ENCODE measurements at regions not wholly inside any gene's neighbourhood (a gene's known extent, or its start where the extent isn't known, plus 50 kb on each side); places are given as distances from the start of the nearest gene placed in this dataset.
"Not testable (repeated sequence)": the region's sequence is repeated elsewhere in the genome, so short reads cannot be mapped to it uniquely, and the experiment has no call there.

DNA sequence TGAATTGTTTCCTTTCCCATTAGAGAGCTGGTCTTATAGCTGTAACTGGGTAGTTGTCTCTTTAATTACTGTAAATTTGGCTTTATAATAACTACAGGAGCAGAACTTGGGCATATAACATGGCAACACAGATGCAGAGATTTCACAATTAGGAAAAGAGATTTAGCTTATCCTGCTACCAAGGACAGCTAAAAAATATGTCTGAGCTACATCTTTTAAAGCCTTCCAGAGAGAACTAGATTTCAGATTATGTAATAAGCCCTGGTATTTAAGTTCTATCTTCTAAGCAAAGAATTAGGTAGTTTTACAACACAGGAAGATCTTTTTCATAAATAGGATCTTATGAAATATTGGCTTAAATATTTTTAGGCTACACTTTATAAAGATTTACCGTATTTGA is 313.8 kb downstream of the S1PR1 start:
- DNase-seq (ENCODE audit: low spot score) = no peak

DNA sequence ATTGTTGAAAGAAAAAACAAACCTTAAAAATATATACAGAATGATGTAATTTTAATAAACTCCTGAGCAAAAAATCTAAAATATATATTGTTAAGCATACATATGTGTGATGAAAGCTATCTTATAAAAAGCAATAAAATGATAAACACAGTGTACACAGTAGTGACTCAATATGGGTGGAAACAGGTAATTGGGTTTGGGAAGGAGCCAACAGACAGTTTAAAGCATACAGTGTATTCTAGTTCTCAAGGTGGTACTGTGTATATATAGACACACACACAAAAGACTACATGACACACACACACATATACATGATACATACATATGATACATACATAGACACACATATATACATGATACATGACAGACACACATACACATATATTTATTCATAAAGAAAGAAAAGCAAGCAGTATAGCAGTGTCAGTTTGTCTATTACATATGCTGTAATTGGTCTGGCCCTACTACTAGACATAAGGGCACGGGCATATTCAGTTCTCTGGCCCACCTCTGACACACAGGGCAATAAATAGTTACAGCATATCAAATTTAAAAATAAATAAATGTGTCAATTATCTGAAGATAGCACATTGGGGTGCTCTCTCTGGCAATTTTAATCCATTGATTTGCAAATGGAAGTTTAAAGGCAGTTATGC is 330.2 kb downstream of the S1PR1 start:
- DNase-seq (ENCODE audit: low spot score) = no peak

DNA sequence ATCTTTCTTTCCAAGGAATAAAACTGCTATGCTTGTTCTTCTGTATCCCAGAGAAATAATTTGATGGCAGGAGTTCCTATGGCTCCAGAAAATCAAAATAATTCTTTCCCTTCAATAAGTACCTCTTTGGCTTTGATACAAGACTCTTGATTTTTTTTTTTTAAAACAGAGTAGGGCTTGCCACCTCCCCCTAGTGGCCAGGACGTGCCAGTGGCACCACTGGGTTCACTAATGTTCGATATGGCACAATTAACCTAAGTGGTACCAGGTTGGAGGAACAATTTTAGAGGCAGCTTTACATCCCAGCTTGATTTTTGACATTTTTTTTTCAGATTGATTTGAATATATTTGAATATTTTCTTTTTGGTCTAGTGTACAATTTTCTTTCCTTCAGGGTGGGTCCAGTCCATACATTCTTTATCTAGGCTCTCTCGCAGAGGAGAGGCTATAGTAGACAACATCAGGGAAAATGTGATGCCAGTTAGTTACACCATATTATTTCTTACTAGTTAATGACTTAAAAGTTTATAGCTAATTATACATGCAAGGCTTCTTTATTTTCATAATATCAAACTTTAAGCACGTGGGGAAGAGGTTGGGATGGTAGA is 330.9 kb downstream of the S1PR1 start:
- DNase-seq (ENCODE audit: low spot score) = peak; percentile 22

DNA sequence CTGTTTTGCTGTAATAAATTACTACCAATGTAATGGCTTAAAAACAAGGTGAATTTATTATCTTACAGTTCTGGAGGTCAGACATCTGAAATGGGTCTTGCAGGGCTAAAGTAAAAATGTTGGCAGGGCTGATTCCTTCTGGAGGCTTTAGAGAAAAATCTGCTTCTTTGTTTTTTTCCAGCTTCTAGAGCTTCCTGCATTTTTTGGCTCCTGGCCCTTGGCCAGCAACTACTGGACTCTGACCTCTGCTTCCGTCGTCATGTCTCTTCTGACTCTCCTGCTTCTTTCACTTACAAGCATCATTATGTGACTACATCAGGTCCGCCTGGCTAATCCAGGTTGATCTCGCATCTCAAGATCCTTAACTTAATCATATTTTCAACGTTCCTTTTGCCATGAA is 350.9 kb downstream of the S1PR1 start:
- DNase-seq (ENCODE audit: low spot score) = peak; percentile 42

DNA sequence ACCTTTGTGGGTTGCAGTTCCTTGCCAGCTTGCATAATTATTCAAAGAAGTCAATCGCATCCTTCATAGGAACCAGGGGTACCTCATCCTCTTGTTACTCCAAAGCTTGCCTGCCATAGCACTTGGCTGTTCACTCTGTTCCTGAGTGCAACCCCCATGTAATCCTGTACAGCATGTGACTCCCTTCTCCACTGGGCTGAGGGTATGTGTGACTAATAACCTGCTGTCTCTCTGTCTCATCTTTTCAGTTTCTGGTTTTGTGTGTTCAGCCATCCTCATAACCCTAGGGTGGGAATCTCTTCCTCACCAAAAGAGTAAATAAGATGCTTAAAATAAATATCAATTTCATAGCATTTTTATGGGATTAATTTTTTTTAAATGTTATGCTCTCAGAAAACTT is 351.9 kb downstream of the S1PR1 start:
- DNase-seq (ENCODE audit: low spot score) = no peak

DNA sequence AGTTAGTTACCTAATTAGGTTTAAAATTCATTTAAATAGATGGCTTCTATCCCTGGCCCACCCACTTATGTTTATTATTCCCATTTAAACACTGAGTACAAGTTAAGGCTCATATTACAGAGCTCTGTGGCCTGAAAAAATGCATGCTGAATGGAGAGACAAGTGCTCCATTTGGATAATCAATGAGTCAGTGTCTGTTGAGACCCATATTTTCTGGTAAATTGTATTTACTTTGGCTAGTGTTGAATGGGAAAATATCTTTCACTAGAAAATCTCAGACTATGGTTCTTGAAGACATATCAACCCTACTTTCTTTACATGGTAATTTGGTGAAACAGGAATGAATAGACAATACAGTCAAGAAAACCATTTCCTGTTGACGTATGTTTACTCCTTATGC is 356.0 kb downstream of the S1PR1 start:
- no peak for DNase-seq (ENCODE audit: low spot score)

DNA sequence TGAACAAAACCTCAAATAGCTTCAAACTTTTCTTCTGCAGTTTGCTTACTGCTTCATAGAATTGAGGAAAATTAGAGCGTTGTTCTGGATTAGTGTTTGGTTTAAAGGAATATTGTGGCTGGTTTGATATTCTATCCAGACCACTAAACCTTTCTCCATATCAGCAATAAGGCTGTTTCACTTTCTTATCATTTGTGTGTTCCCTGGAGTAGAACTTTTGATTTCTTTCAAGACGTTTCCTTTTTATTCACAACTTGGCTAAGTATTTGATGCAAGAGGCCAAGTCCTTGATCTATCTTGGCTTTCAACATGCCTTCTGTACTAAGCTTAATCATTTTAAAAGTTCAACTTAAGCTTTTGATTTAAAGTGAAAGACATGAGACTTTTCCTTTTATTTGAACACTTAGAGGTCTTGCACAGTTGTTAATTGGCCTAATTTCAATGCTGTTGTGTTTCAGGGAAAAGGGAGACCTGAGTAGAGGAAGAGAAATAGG is 359.1 kb downstream of the S1PR1 start:
- no peak for DNase-seq (ENCODE audit: low spot score)

DNA sequence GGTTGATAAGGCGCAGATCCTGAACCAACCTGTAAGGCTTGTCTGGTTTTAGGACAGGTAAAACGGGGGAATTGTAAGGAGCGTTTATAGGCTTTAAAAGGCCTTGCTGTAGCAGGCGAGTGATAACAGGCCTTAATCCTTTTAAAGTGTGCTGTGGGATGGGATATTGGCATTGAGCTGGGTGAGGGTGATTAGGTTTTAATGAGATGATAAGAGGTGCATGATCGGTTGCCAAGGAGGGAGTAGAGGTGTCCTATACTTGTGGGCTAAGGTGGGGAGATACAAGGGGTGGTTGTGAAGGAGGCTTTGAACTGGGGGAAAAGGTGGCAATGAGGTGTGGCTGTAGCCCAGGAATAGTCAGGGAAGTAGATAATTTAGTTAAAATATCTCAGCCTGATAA is 363.8 kb downstream of the S1PR1 start:
- DNase-seq (ENCODE audit: low spot score) = not testable (repeated sequence)

DNA sequence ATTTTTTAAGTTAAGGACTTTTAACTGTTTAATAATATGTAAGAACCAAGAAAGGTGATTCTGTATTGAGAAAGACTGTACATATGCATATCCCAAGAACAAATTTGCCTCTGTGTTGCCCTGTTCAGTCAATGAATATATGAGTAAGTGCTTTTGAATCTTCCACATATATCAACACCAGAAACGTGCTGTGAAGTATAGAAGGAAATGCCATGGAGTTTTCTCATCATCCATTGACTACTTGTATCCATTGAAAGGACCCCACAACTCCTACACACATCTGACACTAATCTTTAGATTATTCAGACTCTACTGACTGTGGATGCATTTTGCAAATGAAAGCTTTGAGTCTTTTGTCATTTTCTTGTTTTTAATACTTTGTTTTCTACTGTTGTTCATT is 366.9 kb downstream of the S1PR1 start:
- DNase-seq (ENCODE audit: low spot score) = no peak

DNA sequence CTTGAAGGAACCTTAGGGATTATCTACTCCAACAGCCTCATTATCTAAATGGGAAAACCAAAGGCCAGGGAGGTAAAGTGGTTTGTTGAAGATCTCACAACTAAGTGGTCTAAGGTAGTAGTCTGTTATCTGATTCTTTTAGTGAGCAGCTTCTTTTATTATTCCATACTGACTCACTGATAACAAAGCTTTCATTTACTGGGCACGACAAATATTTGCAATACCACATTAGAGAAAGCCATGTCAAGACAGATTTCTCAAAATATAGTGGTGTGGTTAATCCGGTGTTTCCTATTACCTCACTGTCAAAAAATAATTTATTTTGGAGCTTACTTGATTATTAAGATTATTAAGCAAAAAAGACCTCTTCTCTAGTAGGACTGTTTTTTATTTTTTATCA is 369.1 kb downstream of the S1PR1 start:
- DNase-seq (ENCODE audit: low spot score) = peak; percentile 17

DNA sequence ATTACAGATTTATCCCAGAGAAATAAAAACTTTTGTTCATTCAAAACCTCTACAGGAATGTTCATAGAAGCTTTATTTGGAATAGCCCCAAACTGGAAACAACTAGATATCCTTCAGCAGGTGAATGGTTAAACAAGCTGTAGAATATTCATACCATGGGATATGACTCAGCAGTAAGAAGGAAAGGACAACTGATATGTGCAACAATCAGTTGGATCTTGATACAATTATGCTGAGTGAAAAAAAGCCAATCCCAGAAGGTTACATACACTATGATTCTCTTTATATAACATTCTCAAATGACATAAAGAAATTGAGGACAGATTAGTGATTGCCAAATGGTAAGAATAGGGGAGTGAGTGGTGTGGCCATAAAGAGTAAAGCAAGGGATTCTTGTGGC is 376.7 kb downstream of the S1PR1 start:
- no peak for DNase-seq (ENCODE audit: low spot score)

DNA sequence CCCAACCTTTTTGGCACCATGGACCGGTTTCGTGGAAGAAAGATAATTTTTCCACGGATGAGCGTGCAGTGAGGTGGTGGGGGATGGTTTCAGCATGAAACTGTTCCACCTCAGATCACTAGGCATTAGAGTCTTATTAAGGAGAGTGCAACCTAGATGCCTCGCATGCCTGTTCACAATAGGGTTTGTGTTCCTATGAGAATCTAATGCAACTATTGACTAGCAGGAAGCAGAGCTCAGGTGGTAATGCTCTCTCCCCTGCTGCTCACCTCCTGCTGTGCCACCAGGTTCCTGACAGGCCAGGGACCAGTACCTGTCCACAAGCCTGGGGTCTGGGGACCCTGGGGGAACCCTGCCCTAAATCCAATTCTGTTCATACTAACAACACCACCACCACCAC is 377.8 kb downstream of the OLFM3 start:
- DNase-seq (ENCODE audit: low spot score) = no peak

DNA sequence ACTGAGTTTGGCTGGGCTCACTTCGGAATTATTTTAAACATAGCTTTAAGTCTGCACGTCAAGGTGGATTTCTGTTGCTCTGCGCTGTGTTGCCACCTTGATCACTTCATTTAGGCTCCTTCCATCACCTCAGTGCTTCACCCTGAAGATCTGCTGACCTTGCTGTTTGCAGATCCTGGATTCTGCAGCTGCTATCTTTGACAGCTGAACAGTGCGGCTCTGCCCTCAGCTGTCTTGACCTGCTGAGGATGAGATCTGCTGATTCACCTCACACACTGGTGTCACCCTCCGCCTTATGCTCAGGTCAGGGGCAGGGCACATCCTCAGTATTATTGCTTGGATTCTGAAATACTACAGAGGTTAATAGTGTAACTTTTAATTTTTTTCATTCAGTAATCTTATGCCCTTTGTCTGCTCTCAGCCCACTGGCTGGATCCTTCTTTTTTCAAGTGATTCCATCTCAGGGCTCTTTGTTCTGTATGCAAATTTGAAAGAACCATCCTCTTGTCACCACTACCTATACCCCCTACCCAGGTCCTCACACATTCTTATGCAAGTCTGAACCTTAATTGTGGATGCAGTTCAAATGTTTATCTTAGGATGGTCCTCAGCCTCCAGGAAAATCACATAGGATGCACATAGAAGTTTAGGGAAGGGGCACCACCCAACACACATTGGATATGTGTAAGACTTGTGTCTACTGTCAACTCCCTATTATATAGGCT is 364.0 kb downstream of the OLFM3 start:
- DNase-seq (ENCODE audit: low spot score) = no peak

DNA sequence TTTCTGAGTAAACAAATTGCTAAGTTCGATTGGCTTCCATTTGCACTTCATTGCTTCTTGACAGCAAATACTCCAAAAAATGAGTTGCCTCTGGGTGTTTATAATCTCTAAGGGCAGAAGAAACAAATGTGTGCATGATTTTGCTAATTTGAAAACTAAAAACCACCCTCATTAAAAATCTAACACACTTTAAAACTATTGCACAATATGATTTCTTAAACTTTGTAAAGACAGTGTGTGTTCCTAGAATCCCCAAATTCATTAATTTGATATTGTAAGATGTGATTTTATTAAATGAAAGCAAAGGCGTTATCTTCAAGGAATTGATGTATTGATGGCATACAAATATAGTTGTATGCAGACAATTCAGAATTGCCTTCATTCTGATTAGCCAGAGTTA is 350.9 kb downstream of the OLFM3 start:
- no peak for DNase-seq (ENCODE audit: low spot score)

DNA sequence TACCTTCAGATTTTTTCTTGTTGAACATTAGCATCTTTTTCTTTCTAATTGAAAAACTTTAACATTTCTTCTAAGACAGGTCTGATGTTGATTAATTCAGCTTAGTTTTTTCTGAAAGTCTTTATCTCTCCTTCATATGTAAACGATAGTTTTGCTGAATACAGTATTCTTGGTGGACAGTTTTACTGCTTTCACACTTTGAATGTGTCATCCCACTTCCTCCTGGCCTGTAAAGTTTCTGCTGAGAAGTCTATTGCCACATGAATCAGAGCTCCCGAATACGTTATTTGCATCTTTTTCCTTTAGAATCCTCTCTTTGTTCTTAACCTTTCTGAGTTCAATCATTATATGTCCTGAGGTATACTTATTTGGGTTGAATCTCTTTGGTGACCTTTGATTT is 344.2 kb downstream of the OLFM3 start:
- no peak for DNase-seq (ENCODE audit: low spot score)

DNA sequence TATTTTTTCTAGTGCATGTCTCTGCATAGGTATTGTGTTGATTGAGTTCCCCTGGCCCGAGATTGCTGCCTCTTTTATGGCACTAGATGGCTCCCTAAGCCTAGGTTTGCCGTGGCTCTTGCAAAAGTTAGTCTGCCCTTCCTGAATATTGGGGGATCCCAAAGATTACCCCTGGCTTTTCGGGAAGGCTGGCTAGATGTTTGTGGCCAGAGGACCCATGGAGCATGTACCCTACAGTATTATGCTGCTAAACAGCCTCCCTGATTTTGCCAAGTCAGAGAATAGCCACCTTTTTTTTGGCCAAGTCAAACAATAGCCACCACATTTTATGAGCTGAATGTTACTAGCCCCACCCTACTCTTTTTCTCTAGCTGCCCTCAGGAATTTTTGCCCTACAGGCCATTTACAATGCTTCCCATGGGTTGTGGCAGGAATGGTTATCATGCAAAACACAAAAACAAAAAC is 343.2 kb downstream of the OLFM3 start:
- DNase-seq (ENCODE audit: low spot score) = peak; percentile 32

DNA sequence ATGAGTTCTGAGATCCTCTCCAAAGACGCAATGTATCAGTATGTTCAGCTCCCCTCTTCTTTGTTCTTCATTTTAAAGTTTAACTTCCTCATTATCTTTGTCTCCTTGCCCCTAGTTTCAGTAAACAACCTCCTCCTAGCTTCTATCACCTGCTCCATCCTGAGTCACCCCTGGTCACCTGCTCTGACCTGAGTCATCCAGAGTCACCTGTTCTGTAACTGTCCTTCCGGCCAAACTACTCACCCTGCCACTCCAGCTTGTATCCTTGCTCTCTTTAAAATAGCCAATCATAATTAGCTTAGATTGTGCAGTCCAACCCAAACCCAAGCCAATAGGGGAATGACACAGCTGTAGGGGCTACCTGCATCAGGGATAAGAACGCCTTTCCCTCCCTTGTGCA is 332.0 kb downstream of the OLFM3 start:
- DNase-seq (ENCODE audit: low spot score) = no peak

DNA sequence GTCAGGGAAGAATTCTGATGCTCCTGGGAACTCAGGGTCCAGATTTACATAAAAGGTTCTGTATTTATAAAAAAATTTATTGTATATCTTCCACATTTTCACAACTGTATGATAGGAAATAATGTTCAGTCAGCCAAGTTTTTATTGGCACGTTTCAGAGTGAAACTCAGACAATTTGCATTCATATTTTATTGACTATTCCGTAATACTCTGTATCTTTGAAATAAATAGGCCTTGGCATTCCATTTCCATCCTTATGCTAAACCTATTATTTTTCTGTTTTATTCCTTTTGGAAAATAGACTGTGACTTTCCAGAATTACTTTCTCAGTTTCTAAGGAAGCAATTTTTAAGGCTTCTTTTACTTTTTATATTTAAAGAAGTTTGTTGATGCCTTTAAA is 329.0 kb downstream of the OLFM3 start:
- DNase-seq (ENCODE audit: low spot score) = no peak

DNA sequence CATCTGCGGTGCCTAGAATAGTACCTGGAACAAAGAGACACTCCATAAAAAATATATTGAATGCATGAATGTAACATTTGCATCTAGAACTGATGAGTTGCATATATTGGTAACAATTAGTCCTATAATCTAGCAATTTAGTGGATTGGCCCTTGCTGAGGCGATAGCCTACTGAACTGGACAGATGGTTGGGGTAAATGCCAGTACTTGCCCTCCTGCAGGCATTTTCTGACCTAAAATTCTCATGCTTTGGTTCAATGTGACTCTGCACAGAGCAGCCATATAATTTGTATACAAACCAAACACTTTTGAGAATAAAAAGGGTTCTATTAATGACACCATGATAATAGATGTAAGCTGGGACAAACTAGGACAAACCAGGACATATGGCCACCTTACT is 313.6 kb downstream of the OLFM3 start:
- DNase-seq (ENCODE audit: low spot score) = no peak

DNA sequence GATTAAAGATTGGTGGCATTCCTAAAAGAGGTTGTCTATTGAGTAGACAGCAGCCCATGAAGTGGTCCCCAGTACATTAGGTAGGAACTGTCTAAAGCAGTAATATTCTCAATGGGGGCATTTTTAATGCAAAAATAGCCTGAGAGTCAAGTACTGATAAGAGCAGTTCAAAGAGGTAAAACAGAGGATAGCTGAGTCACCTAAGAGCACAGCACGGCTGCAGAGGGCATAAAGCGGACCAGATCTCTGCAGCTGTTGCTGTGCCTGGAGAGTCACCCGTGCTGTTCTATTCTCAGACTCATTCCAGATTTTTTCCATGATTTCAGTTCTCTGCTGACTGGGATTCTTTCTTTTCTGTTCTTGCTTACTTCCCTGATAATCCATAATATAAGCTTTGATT is 313.2 kb downstream of the OLFM3 start:
- no peak for DNase-seq (ENCODE audit: low spot score)

DNA sequence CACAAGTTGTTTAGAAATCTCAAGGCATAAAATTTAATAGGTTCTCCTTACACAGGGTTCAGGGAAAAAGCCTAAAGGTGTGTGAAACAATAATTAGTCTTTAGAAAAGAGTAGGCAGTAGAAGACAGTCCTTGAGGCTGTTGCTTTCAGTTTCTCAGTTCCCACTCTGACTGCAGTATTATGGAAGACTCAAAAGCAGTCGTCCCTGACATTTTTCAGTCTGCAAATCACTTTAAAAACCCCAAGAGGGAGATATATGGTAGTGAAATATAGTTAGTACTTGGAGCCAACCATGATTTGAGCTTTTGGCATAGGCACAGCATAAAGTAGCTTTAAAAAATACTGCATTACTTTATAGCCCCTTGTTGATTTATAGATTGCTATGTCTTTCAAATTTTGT is 299.7 kb downstream of the OLFM3 start:
- DNase-seq (ENCODE audit: low spot score) = no peak

DNA sequence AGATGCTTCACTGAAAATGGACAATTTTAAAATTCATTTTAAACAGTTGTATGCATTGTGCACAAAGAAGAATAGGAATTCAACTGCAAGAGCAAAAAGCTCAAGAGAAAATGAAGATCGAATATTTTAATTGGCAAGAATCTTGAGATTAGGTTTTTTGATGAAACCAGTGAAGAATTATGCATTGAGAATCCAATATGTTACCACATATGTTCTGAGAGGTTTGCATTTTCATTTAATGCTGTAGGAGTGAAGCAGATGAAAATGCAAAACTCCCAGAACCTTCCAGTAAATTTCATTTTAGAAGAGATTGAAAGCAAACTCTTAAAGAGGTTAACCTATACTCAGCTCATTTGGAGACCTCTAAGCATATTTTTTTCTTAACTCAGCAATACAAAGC is 298.0 kb downstream of the OLFM3 start:
- no peak for DNase-seq (ENCODE audit: low spot score)

DNA sequence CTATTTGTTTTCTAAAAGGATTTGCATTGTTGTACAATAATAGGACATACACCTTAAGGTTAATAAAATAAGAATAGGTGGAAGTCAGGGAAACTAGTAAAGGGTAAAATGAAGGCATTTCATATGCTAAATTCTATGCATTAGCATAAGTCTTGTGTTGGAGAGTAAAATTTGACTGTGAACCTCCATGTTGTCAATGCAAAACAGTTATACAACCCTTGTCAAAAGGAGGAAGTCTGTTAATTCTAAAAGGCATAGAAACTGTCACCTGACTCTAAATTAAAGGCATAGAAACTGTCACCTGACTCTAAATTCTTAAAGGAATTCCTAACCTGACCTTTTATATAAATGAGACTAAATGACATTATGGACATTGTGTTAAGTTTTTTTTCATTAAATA is 291.8 kb downstream of the OLFM3 start:
- no peak for DNase-seq (ENCODE audit: low spot score)

All from SW480 (cell line).